ENCODE measurements at regions not wholly inside any gene's neighbourhood (a gene's known extent, or its start where the extent isn't known, plus 50 kb on each side); places are given as distances from the start of the nearest gene placed in this dataset.
"Not testable (repeated sequence)": the region's sequence is repeated elsewhere in the genome, so short reads cannot be mapped to it uniquely, and the experiment has no call there.

GRCh38 chr20:19120569-19120968, 91.9 kb upstream of the SLC24A3 start:
- DNase-seq = no peak

DNA sequence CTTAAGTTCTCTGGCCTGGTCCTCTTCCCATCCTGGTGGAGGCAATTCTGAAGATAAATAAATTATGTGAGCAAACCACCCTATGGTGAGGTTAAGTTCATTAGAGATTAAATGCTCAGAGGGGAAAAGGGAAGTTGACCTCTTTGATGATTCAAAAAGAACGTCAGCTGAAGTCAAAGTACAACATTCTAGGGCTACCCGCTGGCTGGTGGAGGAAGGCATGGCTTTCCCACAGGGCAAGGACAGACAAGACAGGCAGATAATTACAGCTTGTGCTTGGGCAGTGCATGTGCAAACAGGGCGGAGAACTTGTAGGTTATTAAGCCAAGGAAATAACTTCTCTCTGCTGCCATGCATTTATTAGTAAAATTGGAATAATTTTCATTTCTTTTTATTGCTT, 91.0 kb upstream of the SLC24A3 start:
- DNase-seq = no peak

- DNase-seq = no peak
These were observed 90.5 kb upstream of the SLC24A3 start for GRCh38 chr20:19121916-19122315.

DNA sequence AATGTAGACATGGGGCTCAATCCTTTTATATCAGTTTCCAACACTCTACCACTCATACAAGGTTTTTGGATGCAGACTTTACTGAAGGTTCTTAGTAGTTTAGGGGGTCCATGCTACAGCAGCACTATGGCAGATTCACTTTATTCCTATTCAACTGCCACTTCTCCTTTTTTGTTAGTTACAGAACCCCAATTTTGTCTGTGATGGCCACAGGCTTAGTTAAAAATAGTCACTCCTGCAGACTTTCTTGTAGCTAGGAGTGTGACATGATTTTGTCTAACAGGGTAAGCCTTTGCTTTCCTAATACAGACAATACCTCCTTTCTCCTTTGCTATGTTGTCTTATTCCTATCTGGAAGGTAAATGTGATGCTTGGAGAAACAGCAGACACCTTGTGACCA, 90.0 kb upstream of the SLC24A3 start:
- DNase-seq = no peak

DNA sequence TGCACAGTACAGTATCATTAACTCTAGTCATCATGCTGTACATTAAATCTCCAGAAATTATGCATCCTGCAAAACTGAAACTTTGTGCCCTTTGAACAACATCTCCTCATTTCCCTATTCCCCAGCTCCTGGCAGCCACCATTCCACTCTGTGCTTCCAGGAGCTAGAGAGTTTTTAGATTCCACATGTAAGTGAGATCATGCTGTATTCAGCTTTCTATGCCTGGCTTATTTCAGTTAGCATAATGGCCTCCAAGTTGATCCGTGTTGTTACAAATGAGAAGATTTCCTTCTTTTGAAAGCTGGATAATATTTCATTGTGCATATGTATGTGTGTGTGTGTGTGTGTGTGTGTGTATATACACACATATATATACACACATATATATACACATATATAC, 86.9 kb upstream of the SLC24A3 start:
- no peak for DNase-seq

DNA sequence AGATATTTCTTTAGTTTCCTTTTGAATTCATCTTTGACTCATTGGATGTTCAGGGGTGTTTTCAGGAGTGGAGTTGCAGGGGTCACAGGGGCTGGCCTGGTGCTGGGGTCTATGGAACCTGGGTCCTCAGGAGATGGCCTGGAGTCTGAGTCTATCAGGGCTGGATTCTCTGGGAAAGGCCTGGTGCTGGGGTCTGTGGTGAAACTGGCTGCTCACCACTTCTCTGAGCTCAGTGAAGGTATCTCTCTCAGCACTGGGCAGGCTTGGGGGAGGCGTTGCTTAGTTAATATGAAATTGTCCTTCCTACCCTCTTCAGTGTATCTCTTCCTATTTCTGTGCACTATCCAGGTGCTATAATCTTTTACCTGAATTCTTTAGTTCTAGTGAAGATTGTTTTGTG, 83.1 kb upstream of the SLC24A3 start:
- no peak for DNase-seq

DNA sequence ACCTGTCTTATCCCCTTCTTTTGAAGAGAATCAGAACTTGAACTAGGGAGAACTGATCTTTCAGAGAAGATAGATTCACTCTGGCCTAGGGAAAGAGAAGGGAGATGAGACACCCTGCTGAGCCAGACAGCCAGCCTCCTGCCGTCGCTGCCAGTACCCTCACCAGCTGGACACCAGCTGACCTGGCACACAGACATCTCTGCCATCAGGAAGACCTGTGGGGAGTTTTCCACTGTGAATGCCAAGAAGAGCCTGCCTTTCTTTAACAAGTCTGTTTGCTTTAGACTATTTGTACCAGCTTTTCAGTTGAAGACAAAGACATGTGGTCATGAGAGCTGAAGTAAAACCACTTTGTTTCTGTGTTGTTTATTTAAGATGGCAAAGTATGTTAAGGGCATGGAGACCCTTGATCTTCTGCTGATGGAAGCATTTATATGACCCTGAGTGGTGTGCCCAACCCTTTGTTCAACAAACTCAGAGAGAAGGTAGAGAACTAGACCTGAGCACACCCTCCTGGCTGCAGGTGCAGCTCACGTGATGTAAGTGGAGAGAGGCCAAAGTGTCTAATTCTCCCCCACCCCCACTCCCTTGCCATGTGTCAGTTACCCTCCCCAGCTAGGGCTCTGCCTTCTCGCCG, 82.3 kb upstream of the SLC24A3 start:
- DNase-seq = peak in 1 of 2 experiments; percentile 57

GRCh38 chr20:19130613-19130984, 81.8 kb upstream of the SLC24A3 start:
- no peak for DNase-seq

- no peak for DNase-seq
These were observed 74.8 kb upstream of the SLC24A3 start for GRCh38 chr20:19137641-19138040.

GRCh38 chr20:19138758-19139157, 73.7 kb upstream of the SLC24A3 start:
- DNase-seq = no peak

DNA sequence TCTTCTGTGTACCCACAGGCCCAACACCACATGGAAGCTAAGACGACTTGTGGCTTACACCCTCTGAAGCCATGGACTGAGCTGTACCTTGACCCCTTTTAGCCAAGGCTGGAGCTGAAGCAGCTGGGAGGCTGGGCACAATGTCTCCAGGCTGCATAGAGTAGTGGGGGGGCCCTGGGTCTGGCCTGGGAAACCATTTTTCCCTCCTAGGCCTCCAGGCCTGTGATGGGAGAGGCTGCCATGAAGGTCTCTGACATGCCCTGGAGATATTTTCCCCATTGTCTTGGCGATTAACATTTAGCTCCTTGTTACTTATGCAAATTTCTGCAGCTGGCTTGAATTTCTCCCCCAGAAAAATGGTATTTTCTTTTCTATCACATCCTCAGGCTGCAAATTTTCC, 72.9 kb upstream of the SLC24A3 start:
- DNase-seq = not testable (repeated sequence)

DNA sequence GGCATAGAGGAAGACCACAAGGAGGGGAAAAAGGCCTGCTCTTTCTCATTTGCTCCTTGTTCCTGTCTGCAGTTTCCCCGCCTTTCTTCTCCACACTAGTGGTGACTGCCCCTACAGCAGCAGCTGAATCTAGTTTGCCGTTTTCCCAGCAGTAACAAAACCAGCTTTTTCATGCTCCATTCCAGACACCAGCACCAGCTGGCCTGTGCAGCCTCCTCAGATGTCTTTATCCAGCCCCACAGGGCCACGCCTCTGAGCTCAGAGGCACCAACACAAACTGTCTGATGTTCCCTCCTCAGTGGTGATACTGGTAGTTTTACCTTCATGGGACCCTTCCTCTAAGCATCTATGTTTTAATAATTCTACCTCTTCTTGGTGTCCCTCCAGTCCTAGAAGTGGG, 70.4 kb upstream of the SLC24A3 start:
- DNase-seq = no peak

DNA sequence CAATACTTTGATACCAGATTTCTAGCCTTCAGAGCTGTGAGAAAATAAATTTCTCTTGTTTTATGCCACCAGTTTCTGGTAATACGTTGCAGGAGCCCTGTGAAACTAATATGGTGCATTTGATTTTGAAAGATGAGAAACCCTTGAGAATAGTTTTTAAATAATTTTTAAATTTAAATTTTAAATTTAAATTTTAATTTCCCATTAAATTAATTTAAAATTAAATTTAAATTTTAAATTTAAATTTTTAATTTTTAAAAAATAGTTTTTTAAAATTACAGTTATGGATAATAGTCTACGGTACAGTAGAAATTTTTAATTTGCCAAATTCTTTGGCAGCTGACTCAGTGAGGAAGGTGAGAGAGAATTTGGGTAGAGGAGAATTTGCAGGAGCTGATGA, 68.6 kb upstream of the SLC24A3 start:
- no peak for DNase-seq

DNA sequence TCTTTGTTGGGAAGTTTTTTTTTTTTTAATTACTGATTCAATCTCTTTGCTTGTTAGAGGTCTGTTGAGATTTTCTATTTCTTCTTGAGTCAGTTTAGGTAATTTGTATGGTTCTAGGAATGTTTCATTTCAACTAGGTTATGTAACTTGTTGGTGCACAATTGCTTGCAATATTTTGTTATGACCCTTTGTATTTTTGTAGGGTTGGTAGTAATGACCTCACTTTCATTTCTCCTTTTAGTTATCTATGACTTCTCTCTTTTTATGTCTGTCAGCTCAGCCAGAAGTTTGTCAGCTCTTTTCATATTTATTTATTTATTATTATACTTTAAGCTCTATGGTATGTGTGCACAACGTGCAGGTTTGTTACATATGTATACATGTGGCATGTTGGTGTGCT, 51.1 kb upstream of the SLC24A3 start:
- no peak for DNase-seq

Data from NCI-H524 (cell line).